ENCODE measurements at regions not wholly inside any gene's neighbourhood (a gene's known extent, or its start where the extent isn't known, plus 50 kb on each side); places are given as distances from the start of the nearest gene placed in this dataset.

DNA sequence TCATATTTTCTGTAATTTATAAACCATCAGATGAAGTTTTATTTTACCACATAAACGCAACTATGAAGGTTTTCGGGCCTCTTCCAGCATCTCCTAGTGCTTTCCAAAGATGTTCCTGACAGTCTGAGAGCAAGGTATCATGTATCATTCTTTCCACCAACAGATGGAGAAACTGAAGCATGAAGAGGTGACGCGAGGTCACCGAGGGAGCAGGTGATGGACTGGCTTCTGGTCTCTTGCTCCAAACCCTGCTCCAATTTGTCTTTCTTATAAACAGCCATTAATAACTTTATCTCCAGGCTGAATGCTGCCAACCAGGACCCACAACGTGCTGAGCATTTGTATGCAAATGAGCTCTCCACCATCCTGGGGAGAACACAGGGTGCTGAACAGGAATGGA lies 86.3 kb upstream of the MAML3 start:
- 94% methylated on average over 2 of the region's 6 CpGs for WGBS (ENCODE audit: insufficient coverage)
- Histone ChIP-seq H3K9me3 (ENCODE audit: control extremely low read depth in 1 of 5, control insufficient read depth in 4 of 5, insufficient read depth in 2 of 5, low read depth in 1 of 5, low read length in 4 of 5) (no peaks in the 10 kb centered on the region), H3K4me3 (ENCODE audit: control insufficient read depth in 1 of 7, extremely low read depth in 1 of 7, insufficient read depth in 4 of 7, low read depth in 2 of 7, low read length in 6 of 7) (no peak overlapping the region), H3K4me1 (ENCODE audit: control extremely low read depth in 1 of 4, control insufficient read depth in 4 of 4, insufficient read depth in 4 of 4, low read length in 3 of 4) (peaks cover 16 to 69% (median 50%) of the 10 kb centered on the region in 4 experiments), H3K27ac (ENCODE audit: insufficient read depth in 1 of 2, low read depth in 1 of 2, low read length in 2 of 2, poor library complexity in 1 of 2, severe bottlenecking in 2 of 2) (no peak overlapping the region), H3K36me3 (ENCODE audit: control insufficient read depth in 4 of 4, insufficient read depth in 4 of 4, low read length in 3 of 4) (no peaks in the 10 kb centered on the region), H3K27me3 (replicated peaks in 2 of 5; ENCODE audit: control insufficient read depth in 4 of 5, insufficient read depth in 5 of 5, low read length in 4 of 5) (no peaks in the 10 kb centered on the region)
- POLR2A ChIA-PET = no interaction called here
- CTCF ChIA-PET = no interaction called here
- DNase-seq = no peak

DNA sequence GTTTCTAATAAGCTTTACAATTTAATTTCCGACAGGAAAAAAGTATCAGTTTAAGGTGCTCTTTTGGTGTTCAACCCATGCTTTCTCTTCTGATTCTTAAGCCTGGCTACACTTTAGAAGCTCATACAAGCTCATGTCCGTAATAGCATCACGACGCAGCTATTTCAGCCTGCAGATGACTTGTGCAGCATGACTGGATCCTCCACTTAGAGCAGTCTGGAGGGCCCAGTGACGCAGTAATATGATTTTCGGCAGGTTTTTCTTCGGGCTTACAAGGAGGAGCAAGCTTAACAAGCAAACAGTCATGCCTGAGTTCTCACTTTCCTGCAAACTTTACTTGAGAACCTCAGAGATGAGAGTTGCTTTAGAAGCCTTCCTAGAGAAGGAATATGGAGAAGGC lies 85.3 kb upstream of the MAML3 start:
- POLR2A ChIA-PET = no interaction called here

DNA sequence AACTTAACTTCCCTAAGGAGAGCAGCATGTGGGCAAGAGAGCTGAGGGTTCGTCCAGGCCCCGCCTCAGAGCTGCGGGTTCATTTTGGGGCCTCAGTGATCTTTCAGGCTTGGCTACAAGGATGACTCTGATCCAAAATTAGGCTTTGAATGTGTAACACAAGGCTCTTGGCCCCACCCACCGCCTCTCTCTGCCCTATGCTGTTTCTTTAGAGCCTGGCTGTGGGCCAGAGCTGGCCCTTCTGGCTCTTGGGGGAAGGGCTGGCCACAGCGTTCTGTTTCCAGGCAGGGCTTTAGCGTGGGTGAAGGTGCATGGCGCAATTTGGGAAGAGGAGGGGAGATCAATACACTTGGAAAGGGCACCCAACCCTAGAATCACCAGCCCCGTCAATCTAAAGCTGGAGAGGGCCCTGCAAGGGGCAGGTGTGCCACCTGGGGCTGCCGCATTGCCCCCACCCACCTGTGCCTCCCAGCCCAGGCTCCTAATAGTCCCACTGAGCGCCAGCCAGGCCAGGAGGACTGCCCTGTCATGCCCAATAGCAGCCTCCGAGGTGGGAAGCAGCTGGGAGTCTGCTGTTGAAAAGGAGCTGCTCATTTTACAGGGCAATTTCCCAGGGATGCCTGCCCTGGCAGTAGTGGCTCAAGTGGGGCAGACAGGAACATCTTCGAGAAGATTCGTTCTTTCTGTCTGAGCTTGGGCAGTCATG lies 84.5 kb upstream of the MAML3 start:
- no peak for DNase-seq
- 89% methylated on average over 8 of the region's 13 CpGs for WGBS (ENCODE audit: insufficient coverage)
- H3K4me3 ChIP-seq (ENCODE audit: control insufficient read depth in 1 of 7, extremely low read depth in 1 of 7, insufficient read depth in 4 of 7, low read depth in 2 of 7, low read length in 6 of 7) = peak overlapping the region in 1 of 7 experiments; percentile 22
- H3K27me3 ChIP-seq (replicated peaks in 2 of 5; ENCODE audit: control insufficient read depth in 4 of 5, insufficient read depth in 5 of 5, low read length in 4 of 5) = no peaks in the 10 kb centered on the region
- peaks cover 25 to 73% (median 55%) of the 10 kb centered on the region in 4 experiments for H3K4me1 ChIP-seq (ENCODE audit: control extremely low read depth in 1 of 4, control insufficient read depth in 4 of 4, insufficient read depth in 4 of 4, low read length in 3 of 4)
- H3K9me3 ChIP-seq (ENCODE audit: control extremely low read depth in 1 of 5, control insufficient read depth in 4 of 5, insufficient read depth in 2 of 5, low read depth in 1 of 5, low read length in 4 of 5) = no peaks in the 10 kb centered on the region
- no peak overlapping the region for H3K27ac ChIP-seq (ENCODE audit: insufficient read depth in 1 of 2, low read depth in 1 of 2, low read length in 2 of 2, poor library complexity in 1 of 2, severe bottlenecking in 2 of 2)
- CTCF ChIA-PET = interaction anchor here (0.8 to 1.5 kb wide), 8 partner anchors 10 to 504 kb away, joined by 3 to 8 read pairs (median 3); partner anchors contain the start of gene MAML3
- POLR2A ChIA-PET = no interaction called here
- no peaks in the 10 kb centered on the region for H3K36me3 ChIP-seq (ENCODE audit: control insufficient read depth in 4 of 4, insufficient read depth in 4 of 4, low read length in 3 of 4)

More for the DNA sequence above, 85.3 kb upstream of the MAML3 start:
- DNase-seq = no peak
- H3K9me3 ChIP-seq (ENCODE audit: control extremely low read depth in 1 of 5, control insufficient read depth in 4 of 5, insufficient read depth in 2 of 5, low read depth in 1 of 5, low read length in 4 of 5) = no peaks in the 10 kb centered on the region
- no peaks in the 10 kb centered on the region for H3K36me3 ChIP-seq (ENCODE audit: control insufficient read depth in 4 of 4, insufficient read depth in 4 of 4, low read length in 3 of 4)
- H3K4me3 ChIP-seq (ENCODE audit: control insufficient read depth in 1 of 7, extremely low read depth in 1 of 7, insufficient read depth in 4 of 7, low read depth in 2 of 7, low read length in 6 of 7) = no peak overlapping the region
- peaks cover 24 to 73% (median 54%) of the 10 kb centered on the region in 4 experiments for H3K4me1 ChIP-seq (ENCODE audit: control extremely low read depth in 1 of 4, control insufficient read depth in 4 of 4, insufficient read depth in 4 of 4, low read length in 3 of 4)
- CTCF ChIA-PET = interaction anchor here (0.8 to 1.2 kb wide), 6 partner anchors 12 to 504 kb away, joined by 3 to 5 read pairs (median 3); partner anchors contain the start of gene MAML3
- H3K27ac ChIP-seq (ENCODE audit: insufficient read depth in 1 of 2, low read depth in 1 of 2, low read length in 2 of 2, poor library complexity in 1 of 2, severe bottlenecking in 2 of 2) = no peak overlapping the region
- no peaks in the 10 kb centered on the region for H3K27me3 ChIP-seq (replicated peaks in 2 of 5; ENCODE audit: control insufficient read depth in 4 of 5, insufficient read depth in 5 of 5, low read length in 4 of 5)
- WGBS (ENCODE audit: insufficient coverage) = 94% methylated on average over 7 of the region's 7 CpGs

DNA sequence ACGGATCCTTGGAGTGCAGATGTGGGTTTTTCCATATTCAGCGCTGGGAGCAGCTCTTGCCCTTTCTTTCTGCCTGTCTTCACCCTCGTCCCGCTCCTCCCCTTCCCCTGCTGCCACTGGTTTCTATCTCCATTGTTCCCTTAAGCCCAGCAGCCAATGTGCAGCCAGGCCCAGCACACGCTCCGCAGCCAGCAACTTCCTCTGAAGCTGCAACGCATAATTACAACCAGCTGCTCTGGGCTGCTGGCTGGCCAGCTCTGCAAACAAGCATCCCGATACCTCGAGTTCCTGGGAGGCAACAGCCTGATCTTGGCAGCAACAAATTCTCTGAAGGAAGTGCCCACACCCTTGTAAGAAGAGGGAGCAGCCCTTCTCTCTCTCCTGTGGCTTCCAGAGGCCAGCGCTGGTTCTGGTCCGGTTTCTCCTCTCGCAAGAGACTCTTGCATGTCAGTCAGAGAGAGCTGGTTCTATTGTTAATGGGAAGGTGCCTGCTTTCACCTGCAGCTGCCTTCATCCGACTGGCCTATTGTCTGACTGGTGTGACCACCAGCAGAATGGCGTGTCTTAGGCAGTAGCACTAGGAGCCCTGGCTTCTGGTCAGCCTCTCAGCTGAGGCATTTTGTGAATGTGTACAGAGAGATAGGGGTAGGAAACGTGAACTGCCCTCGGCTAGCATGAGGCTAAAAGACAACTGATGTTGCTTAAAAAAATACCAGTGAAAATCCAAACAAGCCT lies 83.8 kb upstream of the MAML3 start:
- H3K27me3 ChIP-seq (replicated peaks in 2 of 5; ENCODE audit: control insufficient read depth in 4 of 5, insufficient read depth in 5 of 5, low read length in 4 of 5) = no peaks in the 10 kb centered on the region
- H3K4me3 ChIP-seq (ENCODE audit: control insufficient read depth in 1 of 7, extremely low read depth in 1 of 7, insufficient read depth in 4 of 7, low read depth in 2 of 7, low read length in 6 of 7) = peak overlapping the region in 3 of 7 experiments; percentile 19 to 22 (median 21)
- ChIA-PET CTCF (interaction anchor here (0.8 to 1.5 kb wide), 3 partner anchors 9 to 62 kb away, joined by 3 to 8 read pairs (median 5); no protein-coding TSS in a partner anchor), POLR2A (no interaction called here)
- H3K36me3 ChIP-seq (ENCODE audit: control insufficient read depth in 4 of 4, insufficient read depth in 4 of 4, low read length in 3 of 4) = no peaks in the 10 kb centered on the region
- WGBS (ENCODE audit: insufficient coverage) = 30% methylated on average over 11 of the region's 16 CpGs
- H3K4me1 ChIP-seq (ENCODE audit: control extremely low read depth in 1 of 4, control insufficient read depth in 4 of 4, insufficient read depth in 4 of 4, low read length in 3 of 4) = peaks cover 25 to 67% (median 51%) of the 10 kb centered on the region in 4 experiments
- DNase-seq = peak; percentile 40 to 77 (median 68)
- no peaks in the 10 kb centered on the region for H3K9me3 ChIP-seq (ENCODE audit: control extremely low read depth in 1 of 5, control insufficient read depth in 4 of 5, insufficient read depth in 2 of 5, low read depth in 1 of 5, low read length in 4 of 5)
- H3K27ac ChIP-seq (ENCODE audit: insufficient read depth in 1 of 2, low read depth in 1 of 2, low read length in 2 of 2, poor library complexity in 1 of 2, severe bottlenecking in 2 of 2) = no peak overlapping the region

DNA sequence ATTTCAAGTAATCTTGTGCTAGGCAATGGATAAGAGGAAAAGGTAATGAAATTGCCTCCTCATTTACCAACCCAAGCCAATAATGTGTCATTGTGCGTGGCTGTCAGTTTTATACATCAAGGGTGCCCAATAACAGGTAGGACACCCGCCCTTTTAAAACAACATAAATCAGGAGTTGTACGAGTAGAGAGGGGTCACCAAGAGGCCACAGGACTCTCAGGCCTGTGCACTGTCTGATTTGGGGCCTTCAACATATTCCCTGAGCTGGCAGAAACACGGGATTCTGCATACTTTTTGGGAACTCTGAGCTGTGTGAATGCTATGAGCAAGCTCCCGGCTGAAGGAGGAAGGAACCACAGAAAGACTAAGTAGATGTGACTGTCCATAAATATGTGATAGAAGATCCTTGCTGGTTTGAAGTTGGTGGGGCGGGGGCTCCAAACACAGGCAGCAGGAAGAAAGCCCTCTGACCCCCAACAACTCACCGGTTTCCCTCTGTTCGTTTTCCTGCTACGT lies 82.7 kb upstream of the MAML3 start:
- ChIA-PET POLR2A (no interaction called here), CTCF (interaction anchor here (0.8 to 2.8 kb wide), 4 partner anchors 11 to 87 kb away, joined by 3 to 8 read pairs (median 4); no protein-coding TSS in a partner anchor)
- Histone ChIP-seq H3K27ac (ENCODE audit: insufficient read depth in 1 of 2, low read depth in 1 of 2, low read length in 2 of 2, poor library complexity in 1 of 2, severe bottlenecking in 2 of 2) (no peak overlapping the region), H3K4me1 (ENCODE audit: control extremely low read depth in 1 of 4, control insufficient read depth in 4 of 4, insufficient read depth in 4 of 4, low read length in 3 of 4) (peaks cover 25 to 56% (median 43%) of the 10 kb centered on the region in 4 experiments), H3K9me3 (ENCODE audit: control extremely low read depth in 1 of 5, control insufficient read depth in 4 of 5, insufficient read depth in 2 of 5, low read depth in 1 of 5, low read length in 4 of 5) (no peaks in the 10 kb centered on the region), H3K4me3 (ENCODE audit: control insufficient read depth in 1 of 7, extremely low read depth in 1 of 7, insufficient read depth in 4 of 7, low read depth in 2 of 7, low read length in 6 of 7) (no peak overlapping the region), H3K36me3 (ENCODE audit: control insufficient read depth in 4 of 4, insufficient read depth in 4 of 4, low read length in 3 of 4) (no peaks in the 10 kb centered on the region), H3K27me3 (replicated peaks in 2 of 5; ENCODE audit: control insufficient read depth in 4 of 5, insufficient read depth in 5 of 5, low read length in 4 of 5) (no peaks in the 10 kb centered on the region)
- WGBS (ENCODE audit: insufficient coverage) = 62% methylated on average over 5 of the region's 9 CpGs
- no peak for DNase-seq

DNA sequence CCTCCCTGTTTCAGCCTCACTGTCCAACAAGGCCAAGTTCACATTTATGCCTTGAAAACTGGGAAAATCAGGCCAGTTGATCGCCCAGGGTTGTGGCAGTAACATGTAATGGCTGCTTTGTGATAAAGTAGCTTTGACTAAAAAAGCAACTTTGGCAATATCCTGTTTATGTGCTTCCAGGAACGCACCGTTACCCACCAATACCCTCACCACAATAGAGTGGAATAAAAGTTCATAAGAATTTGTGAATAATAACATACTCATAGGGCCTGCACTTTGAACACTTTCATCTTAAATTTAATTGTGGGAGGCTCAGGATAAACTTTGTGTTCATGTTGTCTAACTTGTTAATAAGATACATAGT lies 80.7 kb upstream of the MAML3 start:
- Histone ChIP-seq H3K9me3 (ENCODE audit: control extremely low read depth in 1 of 5, control insufficient read depth in 4 of 5, insufficient read depth in 2 of 5, low read depth in 1 of 5, low read length in 4 of 5) (no peaks in the 10 kb centered on the region), H3K4me3 (ENCODE audit: control insufficient read depth in 1 of 7, extremely low read depth in 1 of 7, insufficient read depth in 4 of 7, low read depth in 2 of 7, low read length in 6 of 7) (no peak overlapping the region), H3K4me1 (ENCODE audit: control extremely low read depth in 1 of 4, control insufficient read depth in 4 of 4, insufficient read depth in 4 of 4, low read length in 3 of 4) (peaks cover 25 to 47% (median 42%) of the 10 kb centered on the region in 4 experiments), H3K36me3 (ENCODE audit: control insufficient read depth in 4 of 4, insufficient read depth in 4 of 4, low read length in 3 of 4) (no peaks in the 10 kb centered on the region), H3K27ac (ENCODE audit: insufficient read depth in 1 of 2, low read depth in 1 of 2, low read length in 2 of 2, poor library complexity in 1 of 2, severe bottlenecking in 2 of 2) (no peak overlapping the region), H3K27me3 (replicated peaks in 2 of 5; ENCODE audit: control insufficient read depth in 4 of 5, insufficient read depth in 5 of 5, low read length in 4 of 5) (no peaks in the 10 kb centered on the region)
- no CpG with 5 or more reads among the region's 3 CpGs for WGBS (ENCODE audit: insufficient coverage)
- CTCF ChIA-PET = interaction anchor here (0.6 to 2.8 kb wide), 5 partner anchors 9 to 396 kb away, joined by 3 to 8 read pairs (median 3); no protein-coding TSS in a partner anchor
- DNase-seq = peak in 2 of 3 donors; percentile 23 to 31
- POLR2A ChIA-PET = no interaction called here

Data from common myeloid progenitor, CD34-positive (primary cell).